ENCODE measurements at regions not wholly inside any gene's neighbourhood (a gene's known extent, or its start where the extent isn't known, plus 50 kb on each side); places are given as distances from the start of the nearest gene placed in this dataset.

- Histone ChIP-seq H3K27me3 (ENCODE audit: insufficient read depth, poor library complexity, severe bottlenecking) (no peaks in the 10 kb centered on the region), H3K4me3 (replicated peaks; ENCODE audit: insufficient read depth, low read length) (no peak overlapping the region), H3K27ac (replicated peaks) (no peak overlapping the region)
- no peak for DNase-seq (ENCODE audit: low read depth in 1 of 2, low spot score in 1 of 2)
- no peak for TF ChIP-seq SPI1 (IDR thresholded peaks at IDR 0.05; ENCODE audit: borderline replicate concordance, low read depth)
Observed at GRCh38 chr13:81771951-81772350, 1431.0 kb upstream of the SPRY2 start.

- H3K27me3 ChIP-seq (ENCODE audit: insufficient read depth, poor library complexity, severe bottlenecking), result no peaks in the 10 kb centered on the region
- no peak for DNase-seq (ENCODE audit: low read depth in 1 of 2, low spot score in 1 of 2)
- TF ChIP-seq CTCF (IDR thresholded peaks at IDR 0.05; ENCODE audit: insufficient read depth, low read length) (no peak), SPI1 (IDR thresholded peaks at IDR 0.05; ENCODE audit: borderline replicate concordance, low read depth) (no peak)
- H3K27ac ChIP-seq (replicated peaks), result no peak overlapping the region
- H3K4me3 ChIP-seq (replicated peaks; ENCODE audit: insufficient read depth, low read length), result no peak overlapping the region
Observed at GRCh38 chr13:81770868-81771505, 1430.1 kb upstream of the SPRY2 start.

- no peaks in the 10 kb centered on the region for H3K27me3 ChIP-seq (ENCODE audit: insufficient read depth, poor library complexity, severe bottlenecking)
- no peak for TF ChIP-seq SPI1 (IDR thresholded peaks at IDR 0.05; ENCODE audit: borderline replicate concordance, low read depth)
- DNase-seq (ENCODE audit: low read depth in 1 of 2, low spot score in 1 of 2), result no peak
- H3K4me3 ChIP-seq (replicated peaks; ENCODE audit: insufficient read depth, low read length), result no peak overlapping the region
- H3K27ac ChIP-seq (replicated peaks), result no peak overlapping the region
Observed at GRCh38 chr13:81762449-81762848, 1421.5 kb upstream of the SPRY2 start.

- no peak for DNase-seq (ENCODE audit: low read depth in 1 of 2, low spot score in 1 of 2)
- no peaks in the 10 kb centered on the region for H3K27me3 ChIP-seq (ENCODE audit: insufficient read depth, poor library complexity, severe bottlenecking)
Observed at GRCh38 chr13:81760316-81760715, 1419.4 kb upstream of the SPRY2 start.

More at GRCh38 chr13:81760316-81760715, 1419.4 kb upstream of the SPRY2 start:
- Histone ChIP-seq H3K27ac (replicated peaks) (no peak overlapping the region), H3K4me3 (replicated peaks; ENCODE audit: insufficient read depth, low read length) (no peak overlapping the region)
- no peak for TF ChIP-seq POLR2AphosphoS5 (IDR thresholded peaks at IDR 0.05; ENCODE audit: low read depth)
- TF ChIP-seq SPI1 (IDR thresholded peaks at IDR 0.05; ENCODE audit: borderline replicate concordance, low read depth), result no peak
- TF ChIP-seq REST (IDR thresholded peaks at IDR 0.05; ENCODE audit: insufficient replicate concordance, low read depth), result no peak
- no peak for TF ChIP-seq CTCF (IDR thresholded peaks at IDR 0.05; ENCODE audit: insufficient read depth, low read length)
- TF ChIP-seq GABPA (IDR thresholded peaks at IDR 0.05; ENCODE audit: low read depth), result no peak

All from HL-60 (cell line).